Neural progenitor cell (in vitro differentiated cells): ENCODE measurements at regions not wholly inside any gene's neighbourhood (a gene's known extent, or its start where the extent isn't known, plus 50 kb on each side); places are given as distances from the start of the nearest gene placed in this dataset.

Source experiments
- DNase-seq: peaks from one replicate; pipeline ENCODE4 v3.0.0-alpha.2; 2016; ENCODE audit warnings: low spot score
- H2AFZ ChIP-seq: fragments of 200-600 bp; sonication (generic); replicated peaks from 2 replicates; pipeline ENCODE4 v1.6.1; 2016; ENCODE audit warnings: antibody characterized with exemption
- H3F3A ChIP-seq: fragments of 200-600 bp; sonication (generic); 2 replicates; pipeline ENCODE4 v1.6.1; 2016; ENCODE audit warnings: antibody characterized with exemption, low read depth
- H3K27ac ChIP-seq: fragments of 200-600 bp; sonication (generic); 2 replicates; pipeline ENCODE4 v1.5.1; 2016; ENCODE audit warnings: mild to moderate bottlenecking
- H3K27me3 ChIP-seq: fragments of 200-600 bp; sonication (generic); 2 replicates; pipeline ENCODE4 v1.6.1; 2016; ENCODE audit warnings: mild to moderate bottlenecking, moderate library complexity
- H3K36me3 ChIP-seq: fragments of 200-600 bp; sonication (generic); 2 replicates; pipeline ENCODE4 v1.5.1; 2016
- H3K4me1 ChIP-seq: fragments of 200-600 bp; sonication (generic); 2 replicates; pipeline ENCODE4 v1.6.1; 2016; ENCODE audit warnings: mixed run types
- H3K4me2 ChIP-seq: fragments of 200-600 bp; sonication (generic); 2 replicates; pipeline ENCODE4 v1.6.1; 2016
- H3K4me3 ChIP-seq: fragments of 200-600 bp; sonication (generic); 2 replicates; pipeline ENCODE4 v1.5.1; 2016
- H3K79me2 ChIP-seq: fragments of 200-600 bp; sonication (generic); 2 replicates; pipeline ENCODE4 v1.6.1; 2016; ENCODE audit warnings: low read depth
- H3K9ac ChIP-seq: fragments of 200-600 bp; sonication (generic); 2 replicates; pipeline ENCODE4 v1.6.1; 2016
- H3K9me3 ChIP-seq: fragments of 200-600 bp; sonication (generic); 2 replicates; pipeline ENCODE4 v1.5.1; 2016; ENCODE audit warnings: low read depth
- H4K20me1 ChIP-seq: fragments of 200-600 bp; sonication (generic); 2 replicates; pipeline ENCODE4 v1.6.1; 2016; ENCODE audit warnings: low read depth
- H3K27ac Mint-ChIP-seq: 3 replicates; pipeline ENCODE4 v1.8.0; 2021; ENCODE audit warnings: mixed read lengths
- H3K27me3 Mint-ChIP-seq: 2 replicates; pipeline ENCODE4 v1.8.0; 2022; ENCODE audit warnings: low read depth, mild to moderate bottlenecking, inconsistent platforms, moderate library complexity, mixed read lengths; ENCODE audit not compliant: insufficient read depth
- H3K36me3 Mint-ChIP-seq: 3 replicates; pipeline ENCODE4 v1.8.0; 2021; ENCODE audit warnings: mixed read lengths
- H3K4me1 Mint-ChIP-seq: 3 replicates; pipeline ENCODE4 v1.8.0; 2021; ENCODE audit warnings: mixed read lengths
- H3K4me3 Mint-ChIP-seq: 3 replicates; pipeline ENCODE4 v1.8.0; 2021; ENCODE audit warnings: mild to moderate bottlenecking, moderate library complexity, mixed read lengths
- H3K9me3 Mint-ChIP-seq: 3 replicates; pipeline ENCODE4 v1.8.0; 2020; ENCODE audit warnings: mixed read lengths
- CTCF ChIP-seq: fragments of 200-600 bp; sonication (generic); IDR thresholded peaks from 2 replicates; pipeline ENCODE4 v1.5.1; 2017; ENCODE audit warnings: antibody characterized with exemption, mild to moderate bottlenecking
- EZH2 ChIP-seq: fragments of 200-600 bp; sonication (generic); IDR thresholded peaks from 2 replicates; pipeline ENCODE4 v1.6.1; 2017; ENCODE audit warnings: antibody characterized with exemption, mild to moderate bottlenecking, moderate library complexity
- EZH2phosphoT487 ChIP-seq: fragments of 200-600 bp; sonication (generic); IDR thresholded peaks from 2 replicates; pipeline ENCODE4 v1.6.1; 2017; ENCODE audit warnings: antibody characterized with exemption

DNA sequence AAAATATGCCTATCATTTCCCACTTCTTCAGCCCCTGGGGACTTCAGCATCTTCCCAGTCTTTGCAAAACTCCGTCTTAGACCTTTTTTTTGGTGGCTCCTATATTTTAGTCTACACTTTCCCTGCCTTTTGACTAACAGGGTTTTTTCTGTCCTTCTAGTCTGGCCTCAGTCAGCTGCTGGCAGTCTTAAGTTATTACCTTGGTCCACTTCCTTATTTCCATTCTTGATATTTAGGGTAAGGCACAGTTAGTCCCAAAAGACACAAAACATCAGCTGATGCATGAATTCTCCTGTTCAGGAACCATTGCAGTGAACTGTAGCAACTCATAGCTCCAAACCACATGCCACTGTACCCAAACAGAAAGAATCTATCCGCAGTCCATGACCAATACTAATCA is 234.6 kb upstream of the RFC3 start:
- Histone ChIP-seq H3K4me1 (no peaks in the 10 kb centered on the region), H3K27ac (no peak overlapping the region), H3F3A (no peaks in the 10 kb centered on the region), H2AFZ (no peak overlapping the region), H3K9me3 (no peaks in the 10 kb centered on the region), H4K20me1 (no peaks in the 10 kb centered on the region), H3K79me2 (no peaks in the 10 kb centered on the region), H3K27me3 (no peaks in the 10 kb centered on the region), H3K9ac (no peak overlapping the region), H3K4me3 (no peak overlapping the region), H3K4me2 (no peak overlapping the region), H3K36me3 (no peaks in the 10 kb centered on the region)
- TF ChIP-seq CTCF (no peak), EZH2phosphoT487 (no peak), EZH2 (no peak)
- Mint-ChIP-seq H3K9me3 (no peaks in the 10 kb centered on the region), H3K4me1 (no peaks in the 10 kb centered on the region), H3K27ac (no peak overlapping the region), H3K36me3 (no peaks in the 10 kb centered on the region), H3K4me3 (no peak overlapping the region), H3K27me3 (no peaks in the 10 kb centered on the region)
- no peak for DNase-seq

DNA sequence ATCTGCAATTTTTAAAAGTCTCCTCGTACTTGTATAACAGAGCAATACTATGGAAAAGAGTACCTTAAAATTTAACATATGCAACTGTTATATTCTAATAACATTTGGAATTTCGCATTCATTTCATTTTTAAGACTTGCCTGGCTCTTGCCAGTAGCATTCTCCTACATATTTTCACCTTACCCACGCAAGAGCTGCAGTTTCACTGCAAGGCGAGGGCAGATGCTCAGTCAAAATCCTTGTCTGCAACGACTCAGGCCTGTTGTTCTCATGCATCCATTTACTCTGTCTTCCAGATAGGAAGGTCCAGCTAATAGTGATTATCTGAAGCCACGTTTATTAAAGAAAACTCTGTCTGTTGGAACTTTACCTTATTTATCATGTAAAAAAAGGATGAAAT is 227.0 kb upstream of the RFC3 start:
- H3K27me3 ChIP-seq = no peaks in the 10 kb centered on the region
- H2AFZ ChIP-seq = peak overlapping the region; percentile 55
- H3K36me3 ChIP-seq = no peaks in the 10 kb centered on the region
- H3K79me2 ChIP-seq = no peaks in the 10 kb centered on the region
- H3K9me3 Mint-ChIP-seq = no peaks in the 10 kb centered on the region
- H3K9me3 ChIP-seq = no peaks in the 10 kb centered on the region
- no peaks in the 10 kb centered on the region for H3K36me3 Mint-ChIP-seq
- no peak overlapping the region for H3K4me3 Mint-ChIP-seq
- H3F3A ChIP-seq = no peaks in the 10 kb centered on the region
- H4K20me1 ChIP-seq = no peaks in the 10 kb centered on the region
- no peaks in the 10 kb centered on the region for H3K4me1 ChIP-seq
- no peak overlapping the region for H3K27ac Mint-ChIP-seq
- H3K27me3 Mint-ChIP-seq = peaks cover 11% of the 10 kb centered on the region
- no peak overlapping the region for H3K4me3 ChIP-seq
- H3K27ac ChIP-seq = no peak overlapping the region
- H3K4me1 Mint-ChIP-seq = no peaks in the 10 kb centered on the region
- H3K9ac ChIP-seq = no peak overlapping the region
- H3K4me2 ChIP-seq = no peak overlapping the region
- TF ChIP-seq EZH2 = no peak
- TF ChIP-seq CTCF = no peak
- TF ChIP-seq EZH2phosphoT487 = no peak
- DNase-seq = no peak

- peak overlapping the region; percentile 73 for H3K27ac ChIP-seq
- H4K20me1 ChIP-seq = no peaks in the 10 kb centered on the region
- H3K79me2 ChIP-seq = no peaks in the 10 kb centered on the region
- Mint-ChIP-seq H3K27ac (no peak overlapping the region), H3K36me3 (no peaks in the 10 kb centered on the region), H3K27me3 (peaks cover 9% of the 10 kb centered on the region), H3K4me1 (peaks cover 22% of the 10 kb centered on the region), H3K9me3 (peaks cover 23% of the 10 kb centered on the region), H3K4me3 (no peak overlapping the region)
- peaks cover 43% of the 10 kb centered on the region for H3F3A ChIP-seq
- H3K4me1 ChIP-seq = peaks cover 27% of the 10 kb centered on the region
- DNase-seq = peak; percentile 79
- peak; percentile 41 for TF ChIP-seq CTCF
- no peak for TF ChIP-seq EZH2
- TF ChIP-seq EZH2phosphoT487 = peak; percentile 75
- no peak overlapping the region for H2AFZ ChIP-seq
- H3K27me3 ChIP-seq = no peaks in the 10 kb centered on the region
- peaks cover 4% of the 10 kb centered on the region for H3K36me3 ChIP-seq
- H3K4me2 ChIP-seq = peak overlapping the region; percentile 14
- peaks cover 6% of the 10 kb centered on the region for H3K9me3 ChIP-seq
- no peak overlapping the region for H3K9ac ChIP-seq
- H3K4me3 ChIP-seq = no peak overlapping the region
Measured at GRCh38 chr13:33606692-33607091, 211.3 kb upstream of the RFC3 start.
